ENCODE measurements at regions not wholly inside any gene's neighbourhood (a gene's known extent, or its start where the extent isn't known, plus 50 kb on each side); places are given as distances from the start of the nearest gene placed in this dataset.

GRCh38 chr7:32178677-32179366, 108.6 kb upstream of the PDE1C start:
- no peak overlapping the region for H3K27ac ChIP-seq
- no peak overlapping the region for H3K4me3 ChIP-seq
- H3K9me3 ChIP-seq = no peaks in the 10 kb centered on the region
- H3K36me3 ChIP-seq = no peaks in the 10 kb centered on the region
- no peaks in the 10 kb centered on the region for H3K27me3 ChIP-seq
- TF ChIP-seq CTCF (IDR thresholded peaks at IDR 0.05) (no peak), POLR2AphosphoS5 (IDR thresholded peaks at IDR 0.05; ENCODE audit: insufficient read depth in 1 of 2, low read depth in 1 of 2) (no peak), POLR2A (IDR thresholded peaks at IDR 0.05) (no peak)
- no peaks in the 10 kb centered on the region for H3K4me1 ChIP-seq
- intact Hi-C loops (cut with DNase I) = no loop called here
- no peak for DNase-seq (ENCODE audit: extremely low spot score in 2 of 2)

GRCh38 chr7:32177232-32177631, 107.0 kb upstream of the PDE1C start:
- Histone ChIP-seq H3K36me3 (no peaks in the 10 kb centered on the region), H3K27ac (no peak overlapping the region), H3K4me3 (no peak overlapping the region), H3K9me3 (no peaks in the 10 kb centered on the region), H3K4me1 (no peaks in the 10 kb centered on the region), H3K27me3 (no peaks in the 10 kb centered on the region)
- TF ChIP-seq POLR2AphosphoS5 (IDR thresholded peaks at IDR 0.05; ENCODE audit: insufficient read depth in 1 of 2, low read depth in 1 of 2) (no peak), CTCF (IDR thresholded peaks at IDR 0.05) (no peak), POLR2A (IDR thresholded peaks at IDR 0.05) (no peak)
- intact Hi-C loops (cut with DNase I) = no loop called here
- no peak for DNase-seq (ENCODE audit: extremely low spot score in 2 of 2)

- H3K4me3 ChIP-seq = no peak overlapping the region
- H3K27ac ChIP-seq = no peak overlapping the region
- no peaks in the 10 kb centered on the region for H3K36me3 ChIP-seq
- TF ChIP-seq CTCF (IDR thresholded peaks at IDR 0.05) = no peak
- no peak for TF ChIP-seq POLR2AphosphoS5 (IDR thresholded peaks at IDR 0.05; ENCODE audit: insufficient read depth in 1 of 2, low read depth in 1 of 2)
- no peak for TF ChIP-seq POLR2A (IDR thresholded peaks at IDR 0.05)
- no peak for DNase-seq (ENCODE audit: extremely low spot score in 2 of 2)
- H3K9me3 ChIP-seq = no peaks in the 10 kb centered on the region
- H3K4me1 ChIP-seq = no peaks in the 10 kb centered on the region
- intact Hi-C loops (cut with DNase I) = no loop called here
- no peaks in the 10 kb centered on the region for H3K27me3 ChIP-seq
Measured at GRCh38 chr7:32175099-32175498, 104.9 kb upstream of the PDE1C start.

- H3K9me3 ChIP-seq = no peaks in the 10 kb centered on the region
- no peaks in the 10 kb centered on the region for H3K27me3 ChIP-seq
- no peaks in the 10 kb centered on the region for H3K36me3 ChIP-seq
- H3K4me1 ChIP-seq = no peaks in the 10 kb centered on the region
- TF ChIP-seq CTCF (IDR thresholded peaks at IDR 0.05) (no peak), POLR2A (IDR thresholded peaks at IDR 0.05) (no peak), POLR2AphosphoS5 (IDR thresholded peaks at IDR 0.05; ENCODE audit: insufficient read depth in 1 of 2, low read depth in 1 of 2) (no peak)
- no peak overlapping the region for H3K27ac ChIP-seq
- no peak overlapping the region for H3K4me3 ChIP-seq
- DNase-seq (ENCODE audit: extremely low spot score in 2 of 2) = no peak
- intact Hi-C loops (cut with DNase I) = no loop called here
Measured at GRCh38 chr7:32171248-32171647, 101.0 kb upstream of the PDE1C start.

- DNase-seq (ENCODE audit: extremely low spot score in 2 of 2) = no peak
- intact Hi-C loops (cut with DNase I) = no loop called here
- TF ChIP-seq CTCF (IDR thresholded peaks at IDR 0.05) (no peak), POLR2A (IDR thresholded peaks at IDR 0.05) (no peak), POLR2AphosphoS5 (IDR thresholded peaks at IDR 0.05; ENCODE audit: insufficient read depth in 1 of 2, low read depth in 1 of 2) (no peak)
Measured at GRCh38 chr7:32170838-32171237, 100.6 kb upstream of the PDE1C start.

More at GRCh38 chr7:32170838-32171237, 100.6 kb upstream of the PDE1C start:
- Histone ChIP-seq H3K9me3 (no peaks in the 10 kb centered on the region), H3K4me1 (no peaks in the 10 kb centered on the region), H3K36me3 (no peaks in the 10 kb centered on the region), H3K27me3 (no peaks in the 10 kb centered on the region), H3K27ac (no peak overlapping the region), H3K4me3 (no peak overlapping the region)

Data from vagina (tissue), 2 donors.